Cardiac muscle cell (in vitro differentiated cells and primary cell): ENCODE measurements at regions not wholly inside any gene's neighbourhood (a gene's known extent, or its start where the extent isn't known, plus 50 kb on each side); places are given as distances from the start of the nearest gene placed in this dataset.

Experiments
- DNase-seq, 2 donors: peaks; one replicate each; pipeline versions ENCODE4 v3.0.0 to v3.0.0-alpha.2; 2010 to 2017; ENCODE audit warnings: low read depth in 1 of 2, low spot score in 1 of 2
- H3K27ac ChIP-seq: fragments of 200-600 bp; sonication (generic); 2 replicates; pipeline ENCODE4 v1.5.1; 2016
- H3K27me3 ChIP-seq: fragments of 200-600 bp; sonication (generic); 2 replicates; pipeline ENCODE4 v1.6.0; 2016; ENCODE audit warnings: control low read depth
- H3K36me3 ChIP-seq: fragments of 200-600 bp; sonication (generic); 2 replicates; pipeline ENCODE4 v1.5.1; 2016; ENCODE audit warnings: control low read depth
- H3K4me1 ChIP-seq: fragments of 200-600 bp; sonication (generic); 2 replicates; pipeline ENCODE4 v1.8.1; 2017; ENCODE audit warnings: low read depth, mild to moderate bottlenecking, mixed run types
- H3K4me3 ChIP-seq: fragments of 200-600 bp; sonication (generic); 2 replicates; pipeline ENCODE4 v1.5.1; 2016; ENCODE audit warnings: mild to moderate bottlenecking
- H3K9me3 ChIP-seq: fragments of 200-600 bp; sonication (generic); 2 replicates; pipeline ENCODE4 v1.5.1; 2017; ENCODE audit warnings: low read depth, mild to moderate bottlenecking, control low read depth
- CTCF ChIP-seq: IDR thresholded peaks from 2 replicates; pipeline ENCODE4 v1.5.1; 2012; ENCODE audit warnings: low read depth, mild to moderate bottlenecking, low read length

GRCh38 chr7:153934629-153935028 is 117.6 kb upstream of the DPP6 start:
- DNase-seq, result no peak
- Histone ChIP-seq H3K4me3 (no peak overlapping the region), H3K4me1 (no peaks in the 10 kb centered on the region), H3K36me3 (no peaks in the 10 kb centered on the region), H3K27me3 (no peaks in the 10 kb centered on the region), H3K9me3 (no peaks in the 10 kb centered on the region), H3K27ac (no peak overlapping the region)
- TF ChIP-seq CTCF, result no peak

GRCh38 chr7:153935095-153935494 is 117.1 kb upstream of the DPP6 start:
- Histone ChIP-seq H3K4me1 (no peaks in the 10 kb centered on the region), H3K27ac (no peak overlapping the region), H3K36me3 (no peaks in the 10 kb centered on the region), H3K27me3 (no peaks in the 10 kb centered on the region), H3K9me3 (no peaks in the 10 kb centered on the region), H3K4me3 (no peak overlapping the region)
- no peak for TF ChIP-seq CTCF
- DNase-seq, result no peak

- no peaks in the 10 kb centered on the region for H3K4me1 ChIP-seq
- H3K27ac ChIP-seq, result no peak overlapping the region
- no peaks in the 10 kb centered on the region for H3K36me3 ChIP-seq
- no peaks in the 10 kb centered on the region for H3K27me3 ChIP-seq
- TF ChIP-seq CTCF, result no peak
- H3K4me3 ChIP-seq, result no peak overlapping the region
- no peak for DNase-seq
- H3K9me3 ChIP-seq, result no peaks in the 10 kb centered on the region
Observed at GRCh38 chr7:153938451-153938850, 113.7 kb upstream of the DPP6 start.

GRCh38 chr7:153939177-153939576 is 113.0 kb upstream of the DPP6 start:
- Histone ChIP-seq H3K27ac (no peak overlapping the region), H3K9me3 (no peaks in the 10 kb centered on the region), H3K4me1 (no peaks in the 10 kb centered on the region), H3K36me3 (no peaks in the 10 kb centered on the region), H3K27me3 (no peaks in the 10 kb centered on the region), H3K4me3 (no peak overlapping the region)
- TF ChIP-seq CTCF, result no peak
- no peak for DNase-seq

- no peak for TF ChIP-seq CTCF
- H3K4me3 ChIP-seq, result no peak overlapping the region
- no peaks in the 10 kb centered on the region for H3K4me1 ChIP-seq
- no peak overlapping the region for H3K27ac ChIP-seq
- H3K27me3 ChIP-seq, result no peaks in the 10 kb centered on the region
- H3K36me3 ChIP-seq, result no peaks in the 10 kb centered on the region
- DNase-seq, result no peak
- no peaks in the 10 kb centered on the region for H3K9me3 ChIP-seq
Observed at GRCh38 chr7:153939654-153940053, 112.5 kb upstream of the DPP6 start.

- TF ChIP-seq CTCF, result no peak
- Histone ChIP-seq H3K36me3 (no peaks in the 10 kb centered on the region), H3K4me1 (no peaks in the 10 kb centered on the region), H3K27ac (no peak overlapping the region), H3K9me3 (no peaks in the 10 kb centered on the region), H3K27me3 (no peaks in the 10 kb centered on the region), H3K4me3 (no peak overlapping the region)
- DNase-seq, result no peak
Observed at GRCh38 chr7:153941061-153941460, 111.1 kb upstream of the DPP6 start.
